ENCODE measurements at regions not wholly inside any gene's neighbourhood (a gene's known extent, or its start where the extent isn't known, plus 50 kb on each side); places are given as distances from the start of the nearest gene placed in this dataset.

DNA sequence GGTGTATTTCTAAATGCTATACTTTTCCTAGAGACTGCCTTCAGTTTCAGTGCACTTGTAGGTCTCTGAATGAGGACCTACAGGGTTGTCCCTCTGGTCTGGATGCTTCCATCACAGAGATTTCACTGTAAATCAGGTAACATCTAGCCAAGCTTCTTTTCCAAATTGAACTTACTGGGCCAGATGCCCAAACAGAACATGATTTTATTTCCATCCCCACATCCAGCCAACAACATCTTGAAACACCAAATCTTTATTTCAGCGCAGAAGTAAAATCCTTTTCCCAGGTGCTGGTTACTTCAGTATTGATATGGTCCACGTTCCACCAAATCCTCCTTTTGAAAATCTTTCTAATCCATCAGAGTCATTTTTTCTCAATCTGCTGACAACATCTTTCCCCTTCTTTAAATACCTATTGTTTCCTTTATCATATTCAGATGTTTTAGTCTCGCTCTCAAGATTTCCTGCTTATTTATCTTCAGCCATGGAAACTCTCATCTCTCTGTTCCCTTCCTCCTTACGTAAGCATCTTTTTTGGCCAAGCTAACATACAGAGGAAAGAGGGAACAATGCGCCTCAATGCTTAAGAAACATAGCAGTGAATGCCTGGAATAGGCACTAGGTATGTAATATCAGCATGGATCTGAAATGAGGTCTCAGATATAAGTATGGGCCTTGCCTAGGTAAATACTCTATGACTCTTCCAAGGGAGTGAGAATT is 201.2 kb upstream of the MTNR1B start:
- TF ChIP-seq, protein P1, sequence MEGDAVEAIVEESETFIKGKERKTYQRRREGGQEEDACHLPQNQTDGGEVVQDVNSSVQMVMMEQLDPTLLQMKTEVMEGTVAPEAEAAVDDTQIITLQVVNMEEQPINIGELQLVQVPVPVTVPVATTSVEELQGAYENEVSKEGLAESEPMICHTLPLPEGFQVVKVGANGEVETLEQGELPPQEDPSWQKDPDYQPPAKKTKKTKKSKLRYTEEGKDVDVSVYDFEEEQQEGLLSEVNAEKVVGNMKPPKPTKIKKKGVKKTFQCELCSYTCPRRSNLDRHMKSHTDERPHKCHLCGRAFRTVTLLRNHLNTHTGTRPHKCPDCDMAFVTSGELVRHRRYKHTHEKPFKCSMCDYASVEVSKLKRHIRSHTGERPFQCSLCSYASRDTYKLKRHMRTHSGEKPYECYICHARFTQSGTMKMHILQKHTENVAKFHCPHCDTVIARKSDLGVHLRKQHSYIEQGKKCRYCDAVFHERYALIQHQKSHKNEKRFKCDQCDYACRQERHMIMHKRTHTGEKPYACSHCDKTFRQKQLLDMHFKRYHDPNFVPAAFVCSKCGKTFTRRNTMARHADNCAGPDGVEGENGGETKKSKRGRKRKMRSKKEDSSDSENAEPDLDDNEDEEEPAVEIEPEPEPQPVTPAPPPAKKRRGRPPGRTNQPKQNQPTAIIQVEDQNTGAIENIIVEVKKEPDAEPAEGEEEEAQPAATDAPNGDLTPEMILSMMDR (IDR thresholded peaks at IDR 0.05; ENCODE audit: insufficient read depth, low read length, poor library complexity, severe bottlenecking): no peak
- Histone ChIP-seq H3K27me3 (ENCODE audit: control insufficient read depth, insufficient read depth, low read length) (no peaks in the 10 kb centered on the region), H3K36me3 (ENCODE audit: control insufficient read depth, insufficient read depth, low read length) (no peaks in the 10 kb centered on the region), H3K4me3 (ENCODE audit: low read depth, low read length) (no peak overlapping the region)
- DNase-seq (ENCODE audit: low read depth): no peak

DNA sequence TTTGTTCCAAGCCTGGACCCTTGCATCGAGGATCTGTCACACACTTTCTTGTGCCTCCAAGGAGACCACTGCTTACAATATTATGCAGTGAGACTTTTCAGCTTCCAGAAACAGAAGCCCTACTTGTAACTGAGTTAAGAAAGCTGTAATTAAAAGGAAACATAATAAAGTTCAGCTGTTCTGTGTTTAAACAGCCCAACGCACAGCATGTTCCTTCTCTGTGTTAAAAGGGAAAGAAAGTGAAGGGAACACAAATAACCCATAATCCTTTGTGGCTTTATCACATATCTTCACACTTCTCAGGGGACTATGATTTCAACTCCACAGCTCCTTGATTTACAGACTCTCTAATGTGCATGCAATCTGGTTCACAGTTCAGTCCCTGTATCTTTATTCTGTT is 200.3 kb upstream of the MTNR1B start:
- no peak overlapping the region for H3K4me3 ChIP-seq (ENCODE audit: low read depth, low read length)
- TF ChIP-seq, protein P1 (IDR thresholded peaks at IDR 0.05; ENCODE audit: insufficient read depth, low read length, poor library complexity, severe bottlenecking): no peak
- H3K36me3 ChIP-seq (ENCODE audit: control insufficient read depth, insufficient read depth, low read length): no peaks in the 10 kb centered on the region
- DNase-seq (ENCODE audit: low read depth): no peak
- no peaks in the 10 kb centered on the region for H3K27me3 ChIP-seq (ENCODE audit: control insufficient read depth, insufficient read depth, low read length)

DNA sequence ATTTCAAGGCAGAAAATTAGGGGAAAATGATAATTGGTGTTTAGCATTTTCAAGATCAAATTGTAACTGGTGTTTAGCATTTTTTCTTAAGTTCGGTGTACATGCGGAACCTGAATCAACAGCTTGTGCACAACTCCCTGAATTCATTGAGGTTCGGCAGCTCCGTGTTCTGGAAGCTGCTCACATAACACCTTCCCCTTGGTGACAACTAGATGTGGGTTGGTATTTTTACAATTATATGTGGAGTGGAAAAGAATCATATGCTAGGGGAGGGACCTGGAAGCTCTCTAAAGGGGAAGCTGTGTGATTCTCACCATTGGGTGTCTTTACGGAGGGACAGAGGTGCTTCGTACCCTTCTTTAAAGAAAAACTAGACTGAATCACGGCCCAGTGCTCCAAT is 199.0 kb upstream of the MTNR1B start:
- no peak overlapping the region for H3K4me3 ChIP-seq (ENCODE audit: low read depth, low read length)
- H3K27me3 ChIP-seq (ENCODE audit: control insufficient read depth, insufficient read depth, low read length): no peaks in the 10 kb centered on the region
- TF ChIP-seq, protein P1 (IDR thresholded peaks at IDR 0.05; ENCODE audit: insufficient read depth, low read length, poor library complexity, severe bottlenecking): no peak
- H3K36me3 ChIP-seq (ENCODE audit: control insufficient read depth, insufficient read depth, low read length): no peaks in the 10 kb centered on the region
- no peak for DNase-seq (ENCODE audit: low read depth)

DNA sequence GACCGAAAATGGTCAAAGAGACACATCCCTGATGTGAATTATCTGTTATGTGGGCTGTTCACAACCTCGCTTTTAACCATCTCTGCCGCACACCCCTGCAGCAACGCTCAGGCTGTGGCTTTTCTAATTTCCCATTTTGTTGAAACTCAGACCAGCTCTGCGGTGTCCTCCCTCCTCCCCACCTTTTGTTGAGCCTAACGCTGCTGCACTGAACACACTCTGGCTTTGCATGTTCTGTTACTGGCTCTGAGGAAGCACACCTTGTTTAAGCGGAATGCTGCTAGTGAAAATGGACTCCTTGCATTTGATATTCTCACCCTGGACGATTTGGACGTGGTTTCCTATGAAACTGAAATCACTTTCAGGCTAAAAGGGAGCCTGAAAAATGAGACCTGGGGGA is 198.5 kb upstream of the MTNR1B start:
- TF ChIP-seq, protein P1 (IDR thresholded peaks at IDR 0.05; ENCODE audit: insufficient read depth, low read length, poor library complexity, severe bottlenecking): no peak
- DNase-seq (ENCODE audit: low read depth): no peak
- Histone ChIP-seq H3K36me3 (ENCODE audit: control insufficient read depth, insufficient read depth, low read length) (no peaks in the 10 kb centered on the region), H3K4me3 (ENCODE audit: low read depth, low read length) (no peak overlapping the region), H3K27me3 (ENCODE audit: control insufficient read depth, insufficient read depth, low read length) (no peaks in the 10 kb centered on the region)

DNA sequence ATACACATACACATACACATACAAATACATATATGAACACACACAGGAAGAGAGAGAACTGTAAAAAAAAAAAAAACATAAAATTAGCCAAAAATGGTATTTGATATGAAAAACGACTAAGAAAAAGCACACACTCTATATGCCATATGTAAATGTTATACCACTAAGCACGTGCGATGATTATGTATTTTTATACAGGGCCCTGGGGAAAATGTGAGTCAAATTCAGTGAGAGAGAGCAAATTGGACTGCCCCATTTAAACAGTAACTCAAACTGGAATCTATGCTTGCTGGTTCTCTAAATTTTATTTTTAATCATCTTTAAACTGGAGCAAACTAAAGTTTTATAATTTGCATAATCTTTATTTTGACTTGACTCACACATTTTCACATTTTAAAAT is 197.8 kb upstream of the MTNR1B start:
- Histone ChIP-seq H3K4me3 (ENCODE audit: low read depth, low read length) (no peak overlapping the region), H3K36me3 (ENCODE audit: control insufficient read depth, insufficient read depth, low read length) (no peaks in the 10 kb centered on the region), H3K27me3 (ENCODE audit: control insufficient read depth, insufficient read depth, low read length) (no peaks in the 10 kb centered on the region)
- TF ChIP-seq, protein P1 (IDR thresholded peaks at IDR 0.05; ENCODE audit: insufficient read depth, low read length, poor library complexity, severe bottlenecking): no peak
- no peak for DNase-seq (ENCODE audit: low read depth)
